ENCODE measurements at regions not wholly inside any gene's neighbourhood (a gene's known extent, or its start where the extent isn't known, plus 50 kb on each side); places are given as distances from the start of the nearest gene placed in this dataset.

DNA sequence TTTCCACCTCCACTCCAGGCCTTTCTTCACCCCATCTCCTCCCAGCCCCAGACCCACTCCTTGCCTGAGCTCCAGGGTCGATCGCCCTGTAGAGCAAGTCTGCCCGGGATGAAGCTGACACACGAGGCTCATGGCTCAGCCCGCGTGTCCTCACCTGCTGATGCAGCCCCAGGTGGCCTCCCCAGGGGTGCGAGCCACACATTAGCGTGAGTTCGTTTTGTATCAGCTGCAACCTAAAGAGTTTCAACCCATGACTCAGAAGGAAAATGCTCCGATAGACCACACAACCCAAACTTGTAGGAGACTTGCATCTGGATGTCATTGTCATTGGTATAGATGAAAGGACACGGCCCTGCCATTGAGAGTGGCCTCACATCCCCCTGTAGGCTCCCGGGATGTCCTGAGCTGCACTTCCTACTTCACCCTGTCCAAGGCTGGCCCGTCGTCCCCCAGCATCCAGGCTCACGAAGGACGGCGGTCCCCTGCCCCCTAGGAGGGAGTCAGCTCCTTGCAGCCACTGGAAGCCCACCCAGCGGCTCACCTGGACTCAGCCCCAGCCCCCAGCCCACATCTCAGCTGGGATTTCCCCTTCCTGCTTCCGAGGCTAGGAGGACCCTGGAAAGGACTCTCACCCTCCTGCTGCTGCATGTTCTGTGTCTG, 97.7 kb downstream of the HTR5A start:
- ATAC-seq (ENCODE audit: poor library complexity) (no peak), DNase-seq (no peak)
- H3K4me1 ChIP-seq (ENCODE audit: insufficient read depth, low read length), result no peaks in the 10 kb centered on the region
- Mint-ChIP-seq H3K4me1 (ENCODE audit: low read depth) (no peaks in the 10 kb centered on the region), H3K27me3 (peaks cover 7% of the 10 kb centered on the region), H3K9me3 (no peaks in the 10 kb centered on the region), H3K27ac (no peak overlapping the region), H3K36me3 (ENCODE audit: low read depth) (no peaks in the 10 kb centered on the region), H3K4me3 (no peak overlapping the region)
- intact Hi-C loops (cut with DNase I, micrococcal nuclease), result no loop called here
- H3K27me3 ChIP-seq (ENCODE audit: control insufficient read depth in 1 of 2, insufficient read depth in 2 of 2, low read length in 2 of 2), result peaks cover 0 to 13% of the 10 kb centered on the region in 2 experiments
- H3K36me3 ChIP-seq (ENCODE audit: insufficient read depth, low read length), result no peaks in the 10 kb centered on the region
- no peak overlapping the region for H3K27ac ChIP-seq (ENCODE audit: low read depth in 1 of 2, low read length in 2 of 2)
- TF ChIP-seq, protein P1, sequence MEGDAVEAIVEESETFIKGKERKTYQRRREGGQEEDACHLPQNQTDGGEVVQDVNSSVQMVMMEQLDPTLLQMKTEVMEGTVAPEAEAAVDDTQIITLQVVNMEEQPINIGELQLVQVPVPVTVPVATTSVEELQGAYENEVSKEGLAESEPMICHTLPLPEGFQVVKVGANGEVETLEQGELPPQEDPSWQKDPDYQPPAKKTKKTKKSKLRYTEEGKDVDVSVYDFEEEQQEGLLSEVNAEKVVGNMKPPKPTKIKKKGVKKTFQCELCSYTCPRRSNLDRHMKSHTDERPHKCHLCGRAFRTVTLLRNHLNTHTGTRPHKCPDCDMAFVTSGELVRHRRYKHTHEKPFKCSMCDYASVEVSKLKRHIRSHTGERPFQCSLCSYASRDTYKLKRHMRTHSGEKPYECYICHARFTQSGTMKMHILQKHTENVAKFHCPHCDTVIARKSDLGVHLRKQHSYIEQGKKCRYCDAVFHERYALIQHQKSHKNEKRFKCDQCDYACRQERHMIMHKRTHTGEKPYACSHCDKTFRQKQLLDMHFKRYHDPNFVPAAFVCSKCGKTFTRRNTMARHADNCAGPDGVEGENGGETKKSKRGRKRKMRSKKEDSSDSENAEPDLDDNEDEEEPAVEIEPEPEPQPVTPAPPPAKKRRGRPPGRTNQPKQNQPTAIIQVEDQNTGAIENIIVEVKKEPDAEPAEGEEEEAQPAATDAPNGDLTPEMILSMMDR (IDR thresholded peaks at IDR 0.05), result no peak
- ChIA-PET POLR2A (no interaction called here), CTCF (no interaction called here)
- no peaks in the 10 kb centered on the region for H3K9me3 ChIP-seq (ENCODE audit: control insufficient read depth in 1 of 2, insufficient read depth in 1 of 2, low read length in 2 of 2)
- H3K4me3 ChIP-seq (ENCODE audit: low read length), result no peak overlapping the region

- Histone ChIP-seq H3K36me3 (ENCODE audit: insufficient read depth, low read length) (no peaks in the 10 kb centered on the region), H3K4me3 (ENCODE audit: low read length) (no peak overlapping the region), H3K9me3 (ENCODE audit: control insufficient read depth in 1 of 2, insufficient read depth in 1 of 2, low read length in 2 of 2) (no peaks in the 10 kb centered on the region), H3K4me1 (ENCODE audit: insufficient read depth, low read length) (no peaks in the 10 kb centered on the region), H3K27me3 (ENCODE audit: control insufficient read depth in 1 of 2, insufficient read depth in 2 of 2, low read length in 2 of 2) (peaks cover 0 to 10% of the 10 kb centered on the region in 2 experiments), H3K27ac (ENCODE audit: low read depth in 1 of 2, low read length in 2 of 2) (no peak overlapping the region)
- CTCF ChIA-PET, result no interaction called here
- Mint-ChIP-seq H3K36me3 (ENCODE audit: low read depth) (no peaks in the 10 kb centered on the region), H3K4me3 (no peak overlapping the region), H3K4me1 (ENCODE audit: low read depth) (no peaks in the 10 kb centered on the region), H3K9me3 (no peaks in the 10 kb centered on the region), H3K27me3 (peaks cover 10% of the 10 kb centered on the region), H3K27ac (no peak overlapping the region)
- no peak for ATAC-seq (ENCODE audit: poor library complexity)
- DNase-seq, result no peak
- POLR2A ChIA-PET, result no interaction called here
- TF ChIP-seq, protein P1 (IDR thresholded peaks at IDR 0.05), result no peak
- intact Hi-C loops (cut with DNase I, micrococcal nuclease), result no loop called here
These were observed 98.7 kb downstream of the HTR5A start for GRCh38 chr7:155168597-155169480.

DNA sequence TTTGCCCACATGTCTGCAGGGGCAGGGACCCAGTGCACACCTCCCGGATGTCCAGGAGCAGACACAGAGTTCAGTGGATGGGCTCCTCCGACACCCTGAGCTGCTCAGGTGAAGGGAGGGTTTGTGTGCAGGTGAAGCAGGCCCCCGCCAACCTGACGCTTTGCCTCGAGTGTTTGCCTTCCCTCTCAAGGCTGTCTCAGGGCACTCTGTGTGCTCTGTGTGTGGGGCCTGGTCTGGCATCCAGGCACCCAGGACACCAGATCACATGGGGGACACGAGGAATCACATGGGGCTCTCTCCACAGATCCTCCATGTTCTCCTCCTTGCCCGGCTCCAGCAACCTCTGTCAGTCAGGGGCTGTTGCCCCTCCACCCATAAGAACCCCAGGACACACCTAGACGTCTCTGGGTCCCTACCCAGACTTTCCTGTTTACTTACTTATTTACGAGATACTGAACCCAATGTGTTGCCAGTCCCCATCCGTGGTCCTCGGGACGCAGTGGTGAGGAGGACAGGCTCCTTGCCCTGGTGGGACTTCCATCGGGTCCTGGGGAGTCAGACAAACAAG, 99.5 kb downstream of the HTR5A start:
- DNase-seq (no peak), ATAC-seq (ENCODE audit: poor library complexity) (no peak)
- POLR2A ChIA-PET, result no interaction called here

More for the DNA sequence above, 99.5 kb downstream of the HTR5A start:
- Histone ChIP-seq H3K36me3 (ENCODE audit: insufficient read depth, low read length) (no peaks in the 10 kb centered on the region), H3K9me3 (ENCODE audit: control insufficient read depth in 1 of 2, insufficient read depth in 1 of 2, low read length in 2 of 2) (no peaks in the 10 kb centered on the region), H3K27me3 (ENCODE audit: control insufficient read depth in 1 of 2, insufficient read depth in 2 of 2, low read length in 2 of 2) (peaks cover 0 to 9% of the 10 kb centered on the region in 2 experiments), H3K27ac (ENCODE audit: low read depth in 1 of 2, low read length in 2 of 2) (no peak overlapping the region), H3K4me1 (ENCODE audit: insufficient read depth, low read length) (no peaks in the 10 kb centered on the region), H3K4me3 (ENCODE audit: low read length) (no peak overlapping the region)
- no peaks in the 10 kb centered on the region for H3K36me3 Mint-ChIP-seq (ENCODE audit: low read depth)
- H3K4me1 Mint-ChIP-seq (ENCODE audit: low read depth), result no peaks in the 10 kb centered on the region
- TF ChIP-seq, protein P1 (IDR thresholded peaks at IDR 0.05), result no peak
- H3K27me3 Mint-ChIP-seq, result peaks cover 10% of the 10 kb centered on the region
- H3K4me3 Mint-ChIP-seq, result no peak overlapping the region
- CTCF ChIA-PET, result no interaction called here
- no peaks in the 10 kb centered on the region for H3K9me3 Mint-ChIP-seq
- intact Hi-C loops (cut with DNase I, micrococcal nuclease), result no loop called here
- no peak overlapping the region for H3K27ac Mint-ChIP-seq
